ENCODE measurements at regions not wholly inside any gene's neighbourhood (a gene's known extent, or its start where the extent isn't known, plus 50 kb on each side); places are given as distances from the start of the nearest gene placed in this dataset.

DNA sequence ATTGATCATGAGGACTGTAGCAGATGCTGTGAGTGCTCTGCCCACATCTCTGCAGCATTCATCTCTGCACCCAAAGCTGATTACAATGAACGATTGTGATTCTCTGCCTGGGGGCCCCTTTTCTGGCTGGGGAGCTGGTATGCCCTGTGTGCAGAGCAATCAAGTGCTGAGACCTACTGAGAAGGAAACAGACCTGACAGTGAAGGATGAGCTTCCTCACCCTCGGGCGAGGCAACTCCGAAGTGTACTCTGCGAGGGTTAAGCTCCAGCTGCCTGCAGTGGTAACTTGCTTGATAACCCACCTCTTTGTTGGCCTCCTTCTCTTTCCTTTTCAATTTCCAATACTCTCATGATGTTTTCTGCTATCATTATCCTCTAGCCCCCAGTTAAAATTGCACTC is 56.0 kb upstream of the ADRA1D start:
- no peak for TF ChIP-seq EP300 (conservative IDR thresholded peaks at IDR 0.05; ENCODE audit: poor library complexity, severe bottlenecking)
- TF ChIP-seq, protein P1, sequence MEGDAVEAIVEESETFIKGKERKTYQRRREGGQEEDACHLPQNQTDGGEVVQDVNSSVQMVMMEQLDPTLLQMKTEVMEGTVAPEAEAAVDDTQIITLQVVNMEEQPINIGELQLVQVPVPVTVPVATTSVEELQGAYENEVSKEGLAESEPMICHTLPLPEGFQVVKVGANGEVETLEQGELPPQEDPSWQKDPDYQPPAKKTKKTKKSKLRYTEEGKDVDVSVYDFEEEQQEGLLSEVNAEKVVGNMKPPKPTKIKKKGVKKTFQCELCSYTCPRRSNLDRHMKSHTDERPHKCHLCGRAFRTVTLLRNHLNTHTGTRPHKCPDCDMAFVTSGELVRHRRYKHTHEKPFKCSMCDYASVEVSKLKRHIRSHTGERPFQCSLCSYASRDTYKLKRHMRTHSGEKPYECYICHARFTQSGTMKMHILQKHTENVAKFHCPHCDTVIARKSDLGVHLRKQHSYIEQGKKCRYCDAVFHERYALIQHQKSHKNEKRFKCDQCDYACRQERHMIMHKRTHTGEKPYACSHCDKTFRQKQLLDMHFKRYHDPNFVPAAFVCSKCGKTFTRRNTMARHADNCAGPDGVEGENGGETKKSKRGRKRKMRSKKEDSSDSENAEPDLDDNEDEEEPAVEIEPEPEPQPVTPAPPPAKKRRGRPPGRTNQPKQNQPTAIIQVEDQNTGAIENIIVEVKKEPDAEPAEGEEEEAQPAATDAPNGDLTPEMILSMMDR (IDR thresholded peaks at IDR 0.05; ENCODE audit: poor library complexity, severe bottlenecking) = no peak
